Erythroblast (primary cell): ENCODE measurements at regions not wholly inside any gene's neighbourhood (a gene's known extent, or its start where the extent isn't known, plus 50 kb on each side); places are given as distances from the start of the nearest gene placed in this dataset.

Experiments
- GATA1 ChIP-seq: IDR thresholded peaks from 2 replicates; pipeline ENCODE4 v1.6.1; 2011; ENCODE audit warnings: low read depth, mild to moderate bottlenecking, control low read depth, low read length, moderate library complexity
- POLR2A ChIP-seq: IDR thresholded peaks from 2 replicates; pipeline ENCODE4 v1.6.1; 2011; ENCODE audit warnings: mild to moderate bottlenecking, low read length

DNA sequence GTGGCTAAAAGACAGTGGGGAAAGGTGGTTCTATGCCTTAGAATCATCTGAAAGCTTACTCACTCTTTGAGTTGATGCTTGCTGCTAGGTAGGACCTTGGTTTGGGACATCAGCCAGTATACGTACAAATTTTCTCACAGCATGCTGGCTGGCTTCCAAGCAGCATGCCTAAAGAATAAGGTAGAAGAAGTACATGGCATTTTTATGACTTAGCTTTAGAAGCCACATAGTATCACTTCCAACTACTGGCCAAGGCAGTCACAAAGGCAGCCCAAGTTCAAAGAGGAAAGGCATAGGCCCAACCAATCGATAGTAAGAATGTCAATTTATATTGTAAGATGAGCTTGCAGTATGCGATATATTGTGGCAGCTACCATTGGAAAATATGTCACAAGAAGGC lies 284.2 kb upstream of the CAND1 start:
- TF ChIP-seq POLR2A (no peak), GATA1 (no peak)
